ENCODE measurements at regions not wholly inside any gene's neighbourhood (a gene's known extent, or its start where the extent isn't known, plus 50 kb on each side); places are given as distances from the start of the nearest gene placed in this dataset.

GRCh38 chr4:18572481-18572880 is 550.9 kb upstream of the LCORL start:
- in situ Hi-C loops (cut with MboI; ENCODE audit: low sequenced_read_pairs in 4 of 4) = no loop called here

GRCh38 chr4:18571301-18571761 is 549.8 kb upstream of the LCORL start:
- Histone ChIP-seq H3K9me3 (no peaks in the 10 kb centered on the region), H3K27me3 (no peaks in the 10 kb centered on the region), H3K36me3 (no peaks in the 10 kb centered on the region), H3K27ac (no peak overlapping the region), H3K4me3 (no peak overlapping the region), H3K4me1 (no peaks in the 10 kb centered on the region)
- ATAC-seq (no peak), DNase-seq (no peak)
- TF ChIP-seq POLR2A (IDR thresholded peaks at IDR 0.05) (no peak), CTCF (IDR thresholded peaks at IDR 0.05 in 4 of 5, conservative IDR thresholded peaks at IDR 0.05 in 1 of 5) (no peak)
- in situ Hi-C loops (cut with MboI; ENCODE audit: low sequenced_read_pairs in 4 of 4) (no loop called here), intact Hi-C loops (cut with DNase I; ENCODE audit: low total_unique reads) (no loop called here)

More at GRCh38 chr4:18572481-18572880, 550.9 kb upstream of the LCORL start:
- intact Hi-C loops (cut with DNase I; ENCODE audit: low total_unique reads) = no loop called here
- Histone ChIP-seq H3K36me3 (no peaks in the 10 kb centered on the region), H3K27ac (no peak overlapping the region), H3K4me3 (no peak overlapping the region), H3K9me3 (no peaks in the 10 kb centered on the region), H3K27me3 (no peaks in the 10 kb centered on the region), H3K4me1 (no peaks in the 10 kb centered on the region)
- TF ChIP-seq CTCF (IDR thresholded peaks at IDR 0.05 in 4 of 5, conservative IDR thresholded peaks at IDR 0.05 in 1 of 5) = no peak
- TF ChIP-seq POLR2A (IDR thresholded peaks at IDR 0.05) = no peak
- ATAC-seq (no peak), DNase-seq (no peak)

- no peak for TF ChIP-seq POLR2A (IDR thresholded peaks at IDR 0.05)
- no peak for TF ChIP-seq CTCF (IDR thresholded peaks at IDR 0.05 in 4 of 5, conservative IDR thresholded peaks at IDR 0.05 in 1 of 5)
- Histone ChIP-seq H3K4me1 (no peaks in the 10 kb centered on the region), H3K36me3 (no peaks in the 10 kb centered on the region), H3K27me3 (no peaks in the 10 kb centered on the region), H3K27ac (no peak overlapping the region), H3K4me3 (no peak overlapping the region), H3K9me3 (no peaks in the 10 kb centered on the region)
- in situ Hi-C loops (cut with MboI; ENCODE audit: low sequenced_read_pairs in 4 of 4) = no loop called here
- no peak for ATAC-seq
- DNase-seq = no peak
- intact Hi-C loops (cut with DNase I; ENCODE audit: low total_unique reads) = no loop called here
Observed at GRCh38 chr4:18570370-18570769, 548.8 kb upstream of the LCORL start.

GRCh38 chr4:18568600-18568999 is 547.0 kb upstream of the LCORL start:
- ATAC-seq (no peak), DNase-seq (no peak)
- in situ Hi-C loops (cut with MboI; ENCODE audit: low sequenced_read_pairs in 4 of 4) = no loop called here
- H3K27ac ChIP-seq = no peak overlapping the region
- no peaks in the 10 kb centered on the region for H3K36me3 ChIP-seq
- no peaks in the 10 kb centered on the region for H3K27me3 ChIP-seq
- H3K4me3 ChIP-seq = no peak overlapping the region
- no peaks in the 10 kb centered on the region for H3K9me3 ChIP-seq
- TF ChIP-seq POLR2A (IDR thresholded peaks at IDR 0.05) = no peak
- TF ChIP-seq CTCF (IDR thresholded peaks at IDR 0.05 in 4 of 5, conservative IDR thresholded peaks at IDR 0.05 in 1 of 5) = no peak
- intact Hi-C loops (cut with DNase I; ENCODE audit: low total_unique reads) = no loop called here
- H3K4me1 ChIP-seq = no peaks in the 10 kb centered on the region

Data from gastrocnemius medialis (tissue), 4 donors.